K562 (cell line): ENCODE measurements at regions not wholly inside any gene's neighbourhood (a gene's known extent, or its start where the extent isn't known, plus 50 kb on each side); places are given as distances from the start of the nearest gene placed in this dataset.
"Not testable (repeated sequence)": the region's sequence is repeated elsewhere in the genome, so short reads cannot be mapped to it uniquely, and the experiment has no call there.

Experiments
- ATAC-seq: fragments of 200-7000 bp; cut with Tn5 transposase; 3 replicates; pipeline ENCODE4 v1.9.1; 2020; ENCODE audit warnings: moderate library complexity
- BruUV-seq: library from RNA; stranded (reverse); fragments of 400-500 nt; replicated peaks from 2 replicates; lab custom pipeline; 2021; lab: Mats Ljungman, UMichigan
- CTCF ChIA-PET: fragments of 300-600 bp; formaldehyde crosslinking; extraction: SDS; loops from one replicate; lab custom pipeline; 2021; ENCODE audit warnings: low intra/inter-chr PET ratio; lab: Yijun Ruan, JAX
- POLR2A ChIA-PET: fragments of 300-600, 350-650 bp; sonication (Branson Sonifier 250); formaldehyde crosslinking; extraction: SDS; loops from one replicate; lab custom pipeline; 2021; ENCODE audit warnings: antibody characterized with exemption, inconsistent platforms; lab: Yijun Ruan, JAX
- DNase-seq, 4 experiments: peaks; one replicate each; pipeline versions ENCODE4 v3.0.0 to v3.0.0-alpha.2; 2011 to 2018; ENCODE audit warnings: low spot score in 3 of 4, mixed read lengths in 3 of 4; ENCODE audit errors: extremely low read depth in 1 of 4
- FAIRE-seq: peaks from 2 replicates; lab custom pipeline; 2011; peaks lifted over from hg19 to GRCh38; lab: Jason Lieb, UNC
- H2AFZ ChIP-seq: 2 replicates; pipeline ENCODE4 v1.6.0; 2011; ENCODE audit warnings: low read depth, low read length, control low read depth, inconsistent platforms
- H3K27ac ChIP-seq: fragments of 200-600 bp; 3 replicates; pipeline ENCODE4 v1.8.0; 2011; ENCODE audit warnings: low read depth, mild to moderate bottlenecking, control low read depth, inconsistent platforms, low read length, moderate library complexity, mixed read lengths; ENCODE audit errors: extremely low read depth
- H3K27me3 ChIP-seq, 2 experiments: fragments of 300-600 bp in 1 of 2; 2 replicates in 1 of 2; 3 replicates in 1 of 2; pipeline versions ENCODE4 v1.6.0 to v1.8.0; 2011; ENCODE audit warnings: inconsistent platforms in 2 of 2, low read length in 2 of 2, mild to moderate bottlenecking in 1 of 2, mixed read lengths in 1 of 2, moderate library complexity in 1 of 2; ENCODE audit not compliant: control insufficient read depth in 2 of 2, insufficient read depth in 2 of 2
- H3K36me3 ChIP-seq: fragments of 300-600 bp; 3 replicates; pipeline ENCODE4 v1.8.0; 2011; ENCODE audit warnings: mild to moderate bottlenecking, low read length, inconsistent platforms; ENCODE audit not compliant: control insufficient read depth, insufficient read depth
- H3K4me1 ChIP-seq, 2 experiments: fragments of 200-600 bp in 1 of 2; replicated peaks in 1 of 2; 2 replicates in 1 of 2; 3 replicates in 1 of 2; pipeline versions ENCODE4 v1.5.1 to v1.8.0; 2011; ENCODE audit warnings: inconsistent platforms in 2 of 2, low read length in 2 of 2, mild to moderate bottlenecking in 1 of 2, mixed read lengths in 1 of 2, moderate library complexity in 1 of 2; ENCODE audit not compliant: control insufficient read depth in 2 of 2, insufficient read depth in 2 of 2
- H3K4me2 ChIP-seq: 2 replicates; pipeline ENCODE4 v1.6.1; 2011; ENCODE audit warnings: low read length, control low read depth, inconsistent platforms, mixed read lengths; ENCODE audit not compliant: insufficient read depth
- H3K4me3 ChIP-seq: fragments of 200-600 bp; sonication (generic), shearing (Covaris generic); 2 replicates; pipeline ENCODE4 v1.5.1; 2016; ENCODE audit warnings: control low read depth, inconsistent platforms
- H3K79me2 ChIP-seq: fragments of 200-600 bp; 3 replicates; pipeline ENCODE4 v1.8.0; 2011; ENCODE audit warnings: low read length, inconsistent platforms; ENCODE audit not compliant: control insufficient read depth, insufficient read depth
- H3K9ac ChIP-seq, 2 experiments: 2 replicates each; pipeline versions ENCODE4 v1.6.0 to v1.6.1; 2011; ENCODE audit warnings: low read depth in 2 of 2, low read length in 2 of 2, control low read depth in 1 of 2, inconsistent platforms in 1 of 2, mild to moderate bottlenecking in 1 of 2, mixed read lengths in 1 of 2; ENCODE audit not compliant: insufficient read depth in 1 of 2
- H3K9me1 ChIP-seq: one replicate; pipeline ENCODE4 v1.6.0; 2011; ENCODE audit warnings: inconsistent platforms, mild to moderate bottlenecking, low read length, moderate library complexity; ENCODE audit not compliant: control insufficient read depth, insufficient read depth
- H3K9me3 ChIP-seq: replicated peaks from 2 replicates; pipeline ENCODE4 v1.5.1; 2011; ENCODE audit warnings: low read depth, low read length, inconsistent platforms; ENCODE audit not compliant: control insufficient read depth, insufficient read depth
- H4K20me1 ChIP-seq: replicated peaks from 2 replicates; pipeline ENCODE4 v1.6.1; 2011; ENCODE audit warnings: low read length, inconsistent platforms, mixed read lengths; ENCODE audit not compliant: control insufficient read depth, insufficient read depth
- WGBS: fragments of 100-300 bp; shearing (Covaris generic); methylation state at CpG from one replicate; pipeline ENCODE4 v1.1.6; 2016; ENCODE audit warnings: low coverage, mixed read lengths; ENCODE audit not compliant: insufficient coverage; ENCODE audit errors: missing lambda C conversion rate; 5-methylcytosine and 5-hydroxymethylcytosine counted together
- in situ Hi-C: fragments of 300-500 bp; cut with MboI; formaldehyde crosslinking; loops from 4 replicates; pipeline ENCODE4 v1.15.0; 2018; ENCODE audit warnings: inconsistent platforms, mixed read lengths
- intact Hi-C: fragments of 100-400 bp; cut with micrococcal nuclease; formaldehyde crosslinking; loops from 2 replicates; pipeline ENCODE4 v1.14.2; 2022
- TF ChIP-seq, protein P1 (sequence below), 3 experiments: IDR thresholded peaks in 2 of 3; conservative IDR thresholded peaks in 1 of 3; 2 replicates each; pipeline ENCODE4 v1.5.1; 2011 to 2012; ENCODE audit warnings: low read length in 3 of 3, mild to moderate bottlenecking in 3 of 3, control low read depth in 2 of 3, improper control_type of control experiment in 1 of 3, inconsistent platforms in 1 of 3, low read depth in 1 of 3, mixed read lengths in 1 of 3, moderate library complexity in 1 of 3; ENCODE audit not compliant: insufficient read depth in 2 of 3

- BruUV-seq, intact Hi-C loops: not testable (repeated sequence)
- peak; percentile 70 for ATAC-seq
These were observed 2722.9 kb upstream of the TPTE start for GRCh38 chr21:7798446-7798845.

DNA sequence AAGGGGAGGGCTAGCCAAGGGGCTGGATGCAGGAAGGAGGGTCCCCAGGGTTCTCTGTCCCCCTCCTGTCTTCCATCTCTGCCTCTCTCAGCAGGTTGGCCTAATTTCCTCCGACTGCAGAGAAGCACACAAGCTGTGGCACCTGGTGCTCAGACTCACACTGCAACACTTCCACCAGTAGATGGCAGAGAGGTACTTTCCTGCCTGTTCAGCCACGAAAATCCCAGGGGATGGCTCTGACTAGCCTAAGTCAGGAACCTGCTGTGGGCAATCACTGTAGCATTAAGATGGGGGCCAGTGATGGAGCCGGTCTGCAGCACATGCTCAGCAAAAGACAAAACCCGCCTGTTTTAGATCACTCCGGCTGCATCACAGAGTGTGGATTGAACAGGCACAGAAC, 2721.7 kb upstream of the TPTE start:
- CTCF ChIA-PET, H3K27me3 ChIP-seq, H3K4me2 ChIP-seq, in situ Hi-C loops, H3K27ac ChIP-seq, H3K9ac ChIP-seq, H4K20me1 ChIP-seq, DNase-seq, H2AFZ ChIP-seq, ATAC-seq, POLR2A ChIA-PET, H3K79me2 ChIP-seq, H3K36me3 ChIP-seq, H3K9me1 ChIP-seq, BruUV-seq, H3K4me1 ChIP-seq, FAIRE-seq, H3K9me3 ChIP-seq, intact Hi-C loops, H3K4me3 ChIP-seq: not testable (repeated sequence)
- WGBS = no CpG with 5 or more reads among the region's 5 CpGs

More at GRCh38 chr21:7798446-7798845, 2722.9 kb upstream of the TPTE start:
- H3K9me1 ChIP-seq, H2AFZ ChIP-seq, H3K27ac ChIP-seq, H3K36me3 ChIP-seq, H3K9me3 ChIP-seq, FAIRE-seq, DNase-seq, POLR2A ChIA-PET, H3K4me2 ChIP-seq, H3K79me2 ChIP-seq, H3K27me3 ChIP-seq, H4K20me1 ChIP-seq, in situ Hi-C loops, H3K9ac ChIP-seq, H3K4me3 ChIP-seq, H3K4me1 ChIP-seq, CTCF ChIA-PET: not testable (repeated sequence)
- TF ChIP-seq, protein P1, sequence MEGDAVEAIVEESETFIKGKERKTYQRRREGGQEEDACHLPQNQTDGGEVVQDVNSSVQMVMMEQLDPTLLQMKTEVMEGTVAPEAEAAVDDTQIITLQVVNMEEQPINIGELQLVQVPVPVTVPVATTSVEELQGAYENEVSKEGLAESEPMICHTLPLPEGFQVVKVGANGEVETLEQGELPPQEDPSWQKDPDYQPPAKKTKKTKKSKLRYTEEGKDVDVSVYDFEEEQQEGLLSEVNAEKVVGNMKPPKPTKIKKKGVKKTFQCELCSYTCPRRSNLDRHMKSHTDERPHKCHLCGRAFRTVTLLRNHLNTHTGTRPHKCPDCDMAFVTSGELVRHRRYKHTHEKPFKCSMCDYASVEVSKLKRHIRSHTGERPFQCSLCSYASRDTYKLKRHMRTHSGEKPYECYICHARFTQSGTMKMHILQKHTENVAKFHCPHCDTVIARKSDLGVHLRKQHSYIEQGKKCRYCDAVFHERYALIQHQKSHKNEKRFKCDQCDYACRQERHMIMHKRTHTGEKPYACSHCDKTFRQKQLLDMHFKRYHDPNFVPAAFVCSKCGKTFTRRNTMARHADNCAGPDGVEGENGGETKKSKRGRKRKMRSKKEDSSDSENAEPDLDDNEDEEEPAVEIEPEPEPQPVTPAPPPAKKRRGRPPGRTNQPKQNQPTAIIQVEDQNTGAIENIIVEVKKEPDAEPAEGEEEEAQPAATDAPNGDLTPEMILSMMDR (IDR thresholded peaks at IDR 0.05 in 2 of 3, conservative IDR thresholded peaks at IDR 0.05 in 1 of 3; ENCODE audit: insufficient read depth in 2 of 3, low read depth in 1 of 3, low read length in 3 of 3) = 0 out of 6 replicates have a peak, but pooled peaks of 1 of the 3 experiments have one; percentile 5
- WGBS = 0% methylated on average over 2 of the region's 6 CpGs

DNA sequence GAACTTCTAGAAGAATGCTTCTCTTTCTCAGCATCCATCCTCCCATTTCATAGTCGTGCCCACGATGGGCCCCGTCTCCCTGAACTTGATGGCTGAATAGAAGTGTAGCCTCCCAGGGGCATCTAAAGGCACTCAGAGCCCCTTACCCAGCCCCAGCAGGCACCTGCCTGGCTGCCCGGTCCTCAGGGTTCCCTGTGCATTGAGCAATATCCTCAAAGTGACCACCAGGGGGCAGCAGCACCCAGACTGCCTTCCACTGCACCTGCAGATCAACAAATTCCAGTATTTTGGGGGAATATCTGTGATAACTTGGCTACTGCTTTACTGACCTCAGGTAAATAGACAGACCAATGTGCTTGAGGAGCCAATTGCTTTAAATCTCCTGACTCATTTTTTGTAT, 2707.9 kb upstream of the TPTE start:
- H3K36me3 ChIP-seq, H3K27ac ChIP-seq, H3K4me3 ChIP-seq, BruUV-seq, DNase-seq, in situ Hi-C loops, H3K4me1 ChIP-seq, H3K79me2 ChIP-seq, H3K27me3 ChIP-seq, intact Hi-C loops, POLR2A ChIA-PET, H3K4me2 ChIP-seq, H2AFZ ChIP-seq, H3K9me1 ChIP-seq, H4K20me1 ChIP-seq, CTCF ChIA-PET, H3K9ac ChIP-seq, FAIRE-seq, H3K9me3 ChIP-seq: not testable (repeated sequence)
- ATAC-seq = peak; percentile 92
- WGBS = no CpG with 5 or more reads among the region's 4 CpGs
